ENCODE measurements at regions not wholly inside any gene's neighbourhood (a gene's known extent, or its start where the extent isn't known, plus 50 kb on each side); places are given as distances from the start of the nearest gene placed in this dataset.

DNA sequence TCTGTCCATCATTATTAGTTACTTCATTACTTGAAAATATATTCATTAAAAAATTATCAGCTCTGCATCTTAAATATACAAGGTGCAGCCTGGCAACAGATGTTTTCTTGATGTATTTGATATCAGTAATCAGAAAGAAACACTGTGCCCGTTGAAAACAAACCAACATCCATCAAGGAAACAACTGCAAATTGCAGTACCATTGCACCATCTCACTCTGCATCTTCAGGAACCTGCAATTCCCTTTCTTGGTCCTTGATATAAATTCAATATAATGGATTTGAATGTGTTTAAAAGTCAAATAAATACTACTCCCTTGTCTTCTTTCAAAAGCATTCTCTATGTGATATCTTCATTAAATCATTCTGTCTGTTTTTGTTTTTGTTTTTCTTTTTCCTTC, 1131.2 kb downstream of the FAM181B start:
- TF ChIP-seq POLR2A (IDR thresholded peaks at IDR 0.05; ENCODE audit: low read length), result no peak
- TF ChIP-seq GATA1 (IDR thresholded peaks at IDR 0.05; ENCODE audit: low read depth, low read length), result no peak
